CD4-positive, alpha-beta T cell treated with Interleukin-10 for 1 hour (primary cell): ENCODE measurements at regions not wholly inside any gene's neighbourhood (a gene's known extent, or its start where the extent isn't known, plus 50 kb on each side); places are given as distances from the start of the nearest gene placed in this dataset.

Source experiments
- DNase-seq: peaks from one replicate; pipeline ENCODE4 v3.0.0-alpha.2; 2020

- DNase-seq = no peak
These were observed 147.9 kb upstream of the CBLN2 start for GRCh38 chr18:72692086-72692485.

GRCh38 chr18:72687736-72688135, 143.6 kb upstream of the CBLN2 start:
- DNase-seq = no peak

GRCh38 chr18:72675394-72675793, 131.3 kb upstream of the CBLN2 start:
- no peak for DNase-seq

- no peak for DNase-seq
These were observed 130.6 kb upstream of the CBLN2 start for GRCh38 chr18:72674710-72675109.

- DNase-seq = no peak
These were observed 129.1 kb upstream of the CBLN2 start for GRCh38 chr18:72673242-72673641.

GRCh38 chr18:72672364-72673184, 128.4 kb upstream of the CBLN2 start:
- no peak for DNase-seq

GRCh38 chr18:72667932-72668331, 123.8 kb upstream of the CBLN2 start:
- no peak for DNase-seq

- DNase-seq = peak; percentile 5
These were observed 109.0 kb upstream of the CBLN2 start for GRCh38 chr18:72652990-72653593.

- no peak for DNase-seq
These were observed 106.9 kb upstream of the CBLN2 start for GRCh38 chr18:72651033-72651432.

- no peak for DNase-seq
These were observed 104.4 kb upstream of the CBLN2 start for GRCh38 chr18:72648481-72648960.

GRCh38 chr18:72648079-72648478, 103.9 kb upstream of the CBLN2 start:
- no peak for DNase-seq

- DNase-seq = no peak
These were observed 96.4 kb upstream of the CBLN2 start for GRCh38 chr18:72640557-72640956.

- no peak for DNase-seq
These were observed 94.2 kb upstream of the CBLN2 start for GRCh38 chr18:72638376-72638775.

- no peak for DNase-seq
These were observed 93.6 kb upstream of the CBLN2 start for GRCh38 chr18:72637721-72638120.

GRCh38 chr18:72637299-72637698, 93.2 kb upstream of the CBLN2 start:
- DNase-seq = no peak

- DNase-seq = no peak
These were observed 92.5 kb upstream of the CBLN2 start for GRCh38 chr18:72636611-72637010.

GRCh38 chr18:72634500-72634899, 90.4 kb upstream of the CBLN2 start:
- no peak for DNase-seq

GRCh38 chr18:72630991-72631390, 86.8 kb upstream of the CBLN2 start:
- no peak for DNase-seq

- DNase-seq = no peak
These were observed 79.3 kb upstream of the CBLN2 start for GRCh38 chr18:72623444-72623843.

GRCh38 chr18:72613534-72613930, 69.4 kb upstream of the CBLN2 start:
- DNase-seq = no peak

- no peak for DNase-seq
These were observed 68.9 kb upstream of the CBLN2 start for GRCh38 chr18:72612894-72613533.

- DNase-seq = no peak
These were observed 61.2 kb upstream of the CBLN2 start for GRCh38 chr18:72605376-72605775.

GRCh38 chr18:72601944-72602343, 57.8 kb upstream of the CBLN2 start:
- no peak for DNase-seq

- DNase-seq = no peak
These were observed 57.3 kb upstream of the CBLN2 start for GRCh38 chr18:72601481-72601880.
